Neural crest cell (in vitro differentiated cells): ENCODE measurements at regions not wholly inside any gene's neighbourhood (a gene's known extent, or its start where the extent isn't known, plus 50 kb on each side); places are given as distances from the start of the nearest gene placed in this dataset.

Source experiments
- DNase-seq: peaks from one replicate; pipeline ENCODE4 v3.0.0; 2021; ENCODE audit warnings: low read depth, mixed read lengths, low spot score
- H3K27ac Mint-ChIP-seq: one replicate; pipeline ENCODE4 v1.8.0; 2021; ENCODE audit warnings: mild to moderate bottlenecking, mixed read lengths; ENCODE audit not compliant: unreplicated experiment
- H3K27me3 Mint-ChIP-seq: 2 replicates; pipeline ENCODE4 v1.8.0; 2021; ENCODE audit warnings: low read depth, mild to moderate bottlenecking, mixed read lengths
- H3K36me3 Mint-ChIP-seq: 2 replicates; pipeline ENCODE4 v1.8.0; 2021; ENCODE audit warnings: low read depth, mild to moderate bottlenecking, mixed read lengths
- H3K4me1 Mint-ChIP-seq: 2 replicates; pipeline ENCODE4 v1.8.0; 2021; ENCODE audit warnings: mixed read lengths
- H3K4me3 Mint-ChIP-seq: one replicate; pipeline ENCODE4 v1.8.0; 2021; ENCODE audit warnings: mild to moderate bottlenecking, mixed read lengths
- H3K9me3 Mint-ChIP-seq: 2 replicates; pipeline ENCODE4 v1.8.0; 2021; ENCODE audit warnings: mixed read lengths
- CTCF ChIP-seq: fragments of 200-600 bp; sonication (generic); conservative IDR thresholded peaks from 2 replicates; pipeline ENCODE4 v1.5.0; 2021; ENCODE audit warnings: antibody characterized with exemption, mild to moderate bottlenecking

- Mint-ChIP-seq H3K9me3 (peaks cover 3% of the 10 kb centered on the region), H3K27me3 (peaks cover 13% of the 10 kb centered on the region), H3K4me1 (no peaks in the 10 kb centered on the region), H3K4me3 (no peak overlapping the region), H3K27ac (no peak overlapping the region), H3K36me3 (no peaks in the 10 kb centered on the region)
- TF ChIP-seq CTCF = no peak
- DNase-seq = no peak
Measured at GRCh38 chr11:27763736-27764135, 63.5 kb upstream of the BDNF start.

DNA sequence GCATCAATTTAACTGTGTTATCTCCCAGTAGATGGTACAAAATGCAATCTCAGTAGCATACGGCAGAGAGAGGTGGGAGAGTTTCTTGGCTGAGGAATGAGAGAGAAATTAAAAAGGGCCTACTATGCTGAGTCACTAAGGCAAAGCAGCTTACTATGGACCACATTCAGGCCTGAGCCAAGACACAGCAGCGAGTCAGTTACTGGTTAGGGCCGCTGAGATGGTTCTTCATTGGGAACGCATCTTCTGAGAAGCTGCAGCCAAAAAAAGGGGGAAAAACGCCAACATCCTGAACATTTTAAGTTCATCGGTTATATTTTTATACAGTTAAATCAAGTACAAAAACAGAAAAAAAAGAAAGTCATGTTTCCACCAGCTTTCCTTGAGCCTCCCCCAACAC is 61.1 kb upstream of the BDNF start:
- Mint-ChIP-seq H3K4me1 (no peaks in the 10 kb centered on the region), H3K9me3 (no peaks in the 10 kb centered on the region), H3K4me3 (no peak overlapping the region), H3K27me3 (peaks cover 13% of the 10 kb centered on the region), H3K27ac (no peak overlapping the region), H3K36me3 (no peaks in the 10 kb centered on the region)
- TF ChIP-seq CTCF = no peak
- no peak for DNase-seq

DNA sequence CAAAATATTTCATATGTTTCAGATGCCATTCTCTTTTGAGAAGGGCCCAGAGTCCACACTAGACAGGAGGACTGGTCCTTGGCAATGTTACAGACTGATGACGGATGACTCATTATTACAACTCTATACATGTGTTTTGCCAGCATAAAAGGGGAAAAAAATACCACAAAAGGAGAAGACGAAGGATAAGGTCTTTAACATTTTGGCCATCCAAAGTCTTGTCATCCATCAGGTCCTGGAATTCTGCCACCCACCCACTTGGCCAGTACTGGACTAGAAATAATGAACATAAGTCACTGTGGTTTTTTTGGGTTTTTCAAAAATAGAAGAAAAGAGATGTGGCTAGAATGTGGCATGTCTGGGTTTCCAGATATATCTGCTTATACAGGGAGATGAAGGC is 57.7 kb upstream of the BDNF start:
- Mint-ChIP-seq H3K4me1 (peaks cover 3% of the 10 kb centered on the region), H3K9me3 (peaks cover 3% of the 10 kb centered on the region), H3K27ac (no peak overlapping the region), H3K27me3 (peaks cover 8% of the 10 kb centered on the region), H3K36me3 (no peaks in the 10 kb centered on the region), H3K4me3 (no peak overlapping the region)
- no peak for TF ChIP-seq CTCF
- no peak for DNase-seq

- Mint-ChIP-seq H3K4me3 (no peak overlapping the region), H3K4me1 (peaks cover 3% of the 10 kb centered on the region), H3K36me3 (no peaks in the 10 kb centered on the region), H3K27me3 (peaks cover 3% of the 10 kb centered on the region), H3K9me3 (peaks cover 4% of the 10 kb centered on the region), H3K27ac (no peak overlapping the region)
- no peak for TF ChIP-seq CTCF
- DNase-seq = no peak
Measured at GRCh38 chr11:27754035-27755017, 54.1 kb upstream of the BDNF start.
